ENCODE measurements at regions not wholly inside any gene's neighbourhood (a gene's known extent, or its start where the extent isn't known, plus 50 kb on each side); places are given as distances from the start of the nearest gene placed in this dataset.

DNA sequence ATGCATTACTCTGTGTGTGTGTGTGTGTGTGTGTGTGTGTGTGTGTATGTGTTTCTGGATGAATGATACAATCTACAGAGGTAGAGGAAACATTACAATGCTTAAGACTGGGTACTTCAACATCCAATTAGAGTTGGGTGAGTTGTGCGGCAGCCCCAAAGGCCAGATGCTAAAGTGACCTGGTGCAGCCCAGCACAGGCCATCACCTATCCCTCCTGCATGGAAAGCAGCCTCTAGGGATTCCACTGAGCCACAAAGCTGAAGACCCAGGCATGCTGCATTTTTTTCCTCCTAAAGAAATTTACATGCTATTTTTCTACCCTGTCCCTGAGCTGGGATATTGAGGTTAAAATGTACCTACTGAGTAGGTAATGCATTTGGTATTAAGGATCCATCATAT, 79.1 kb upstream of the ETAA1 start:
- TF ChIP-seq EZH2 (IDR thresholded peaks at IDR 0.05; ENCODE audit: low read depth) = no peak
- no peaks in the 10 kb centered on the region for H3K79me2 ChIP-seq (ENCODE audit: low read depth)
- H3K4me1 ChIP-seq (replicated peaks; ENCODE audit: insufficient read depth) = no peaks in the 10 kb centered on the region
- H3F3A ChIP-seq (ENCODE audit: insufficient read depth, low read depth) = no peaks in the 10 kb centered on the region
- ChIA-PET CTCF (no interaction called here), POLR2A (ENCODE audit: unreplicated experiment) (interaction anchor here (0.7 kb wide), 1 partner anchor 610 kb away, joined by 8 read pairs; no protein-coding TSS in a partner anchor)
- H3K27me3 ChIP-seq (ENCODE audit: insufficient read depth, low read depth) = no peaks in the 10 kb centered on the region
- H3K9me3 ChIP-seq (ENCODE audit: insufficient read depth, low read depth) = no peaks in the 10 kb centered on the region
- H3K4me3 ChIP-seq = no peak overlapping the region
- no peak overlapping the region for H3K27ac ChIP-seq
- intact Hi-C loops (cut with micrococcal nuclease; ENCODE audit: unreplicated experiment) = no loop called here
- no peak for DNase-seq
- H3K36me3 ChIP-seq (ENCODE audit: low read depth) = no peaks in the 10 kb centered on the region
- BruUV-seq (replicated peaks) = no TSS peak
- no peaks in the 10 kb centered on the region for H3K9me2 ChIP-seq (ENCODE audit: insufficient read depth)
- no peaks in the 10 kb centered on the region for H4K20me1 ChIP-seq (ENCODE audit: insufficient read depth)
- no peak overlapping the region for H3K4me2 ChIP-seq
- no peak overlapping the region for H2AFZ ChIP-seq

DNA sequence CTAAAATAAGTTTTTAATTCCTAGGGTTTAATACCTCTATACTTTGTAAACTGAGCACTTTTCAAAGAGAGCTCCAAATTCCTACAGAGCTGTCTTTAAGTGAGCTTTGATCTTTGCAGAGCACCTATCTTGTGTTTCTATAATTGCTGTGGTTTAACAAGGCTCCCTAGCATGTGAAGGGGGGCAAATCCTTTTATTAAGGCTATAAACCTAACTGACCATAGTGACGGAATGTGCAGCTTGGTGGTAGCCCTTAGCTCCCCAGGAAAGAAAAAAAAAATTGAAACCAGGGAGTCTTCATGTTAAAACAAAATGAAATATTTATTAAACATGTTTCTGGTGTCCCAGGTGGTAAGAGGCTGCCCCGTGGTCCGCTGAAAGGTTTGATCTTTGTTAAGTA, 78.6 kb upstream of the ETAA1 start:
- Histone ChIP-seq H3K27ac (no peak overlapping the region), H3K4me2 (no peak overlapping the region), H3K4me3 (no peak overlapping the region), H3K27me3 (ENCODE audit: insufficient read depth, low read depth) (no peaks in the 10 kb centered on the region), H2AFZ (no peak overlapping the region), H3F3A (ENCODE audit: insufficient read depth, low read depth) (no peaks in the 10 kb centered on the region), H4K20me1 (ENCODE audit: insufficient read depth) (no peaks in the 10 kb centered on the region), H3K9me3 (ENCODE audit: insufficient read depth, low read depth) (no peaks in the 10 kb centered on the region), H3K79me2 (ENCODE audit: low read depth) (no peaks in the 10 kb centered on the region), H3K36me3 (ENCODE audit: low read depth) (no peaks in the 10 kb centered on the region), H3K4me1 (replicated peaks; ENCODE audit: insufficient read depth) (no peaks in the 10 kb centered on the region), H3K9me2 (ENCODE audit: insufficient read depth) (no peaks in the 10 kb centered on the region)
- intact Hi-C loops (cut with micrococcal nuclease; ENCODE audit: unreplicated experiment) = no loop called here
- TF ChIP-seq EZH2 (IDR thresholded peaks at IDR 0.05; ENCODE audit: low read depth) = no peak
- TF ChIP-seq, protein P1, sequence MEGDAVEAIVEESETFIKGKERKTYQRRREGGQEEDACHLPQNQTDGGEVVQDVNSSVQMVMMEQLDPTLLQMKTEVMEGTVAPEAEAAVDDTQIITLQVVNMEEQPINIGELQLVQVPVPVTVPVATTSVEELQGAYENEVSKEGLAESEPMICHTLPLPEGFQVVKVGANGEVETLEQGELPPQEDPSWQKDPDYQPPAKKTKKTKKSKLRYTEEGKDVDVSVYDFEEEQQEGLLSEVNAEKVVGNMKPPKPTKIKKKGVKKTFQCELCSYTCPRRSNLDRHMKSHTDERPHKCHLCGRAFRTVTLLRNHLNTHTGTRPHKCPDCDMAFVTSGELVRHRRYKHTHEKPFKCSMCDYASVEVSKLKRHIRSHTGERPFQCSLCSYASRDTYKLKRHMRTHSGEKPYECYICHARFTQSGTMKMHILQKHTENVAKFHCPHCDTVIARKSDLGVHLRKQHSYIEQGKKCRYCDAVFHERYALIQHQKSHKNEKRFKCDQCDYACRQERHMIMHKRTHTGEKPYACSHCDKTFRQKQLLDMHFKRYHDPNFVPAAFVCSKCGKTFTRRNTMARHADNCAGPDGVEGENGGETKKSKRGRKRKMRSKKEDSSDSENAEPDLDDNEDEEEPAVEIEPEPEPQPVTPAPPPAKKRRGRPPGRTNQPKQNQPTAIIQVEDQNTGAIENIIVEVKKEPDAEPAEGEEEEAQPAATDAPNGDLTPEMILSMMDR (conservative IDR thresholded peaks at IDR 0.05) = no peak
- CTCF ChIA-PET = no interaction called here
- POLR2A ChIA-PET (ENCODE audit: unreplicated experiment) = no interaction called here
- no peak for DNase-seq
- no TSS peak for BruUV-seq (replicated peaks)

DNA sequence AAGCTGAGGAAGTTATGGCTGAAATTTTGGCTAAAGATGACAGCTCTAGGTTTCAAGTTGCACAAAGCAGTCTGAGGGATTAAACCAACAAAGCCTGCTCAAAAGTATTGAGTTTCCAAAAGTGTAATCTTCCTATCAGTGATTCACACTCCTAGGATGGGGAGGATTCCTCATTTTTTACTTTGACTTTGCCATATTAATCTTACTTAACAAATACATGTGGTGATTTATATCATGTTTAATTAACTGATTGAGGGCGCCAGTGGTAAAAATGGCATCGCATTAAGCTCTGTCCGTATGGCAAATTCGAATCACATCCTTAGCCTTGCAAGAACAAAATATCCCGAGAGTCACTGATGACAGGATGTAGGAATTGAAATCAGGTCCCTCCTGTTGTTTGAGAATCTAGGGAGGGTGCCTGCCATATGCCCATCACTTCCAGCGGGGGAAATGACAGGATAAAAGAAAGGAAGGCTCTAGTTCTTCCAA, 78.1 kb upstream of the ETAA1 start:
- Histone ChIP-seq H3K36me3 (ENCODE audit: low read depth) (no peaks in the 10 kb centered on the region), H3K79me2 (ENCODE audit: low read depth) (no peaks in the 10 kb centered on the region), H3K4me3 (no peak overlapping the region), H3K4me2 (no peak overlapping the region), H2AFZ (no peak overlapping the region), H3K9me2 (ENCODE audit: insufficient read depth) (no peaks in the 10 kb centered on the region), H3F3A (ENCODE audit: insufficient read depth, low read depth) (no peaks in the 10 kb centered on the region), H3K27me3 (ENCODE audit: insufficient read depth, low read depth) (no peaks in the 10 kb centered on the region), H3K9me3 (ENCODE audit: insufficient read depth, low read depth) (no peaks in the 10 kb centered on the region), H3K27ac (no peak overlapping the region), H3K4me1 (replicated peaks; ENCODE audit: insufficient read depth) (no peaks in the 10 kb centered on the region), H4K20me1 (ENCODE audit: insufficient read depth) (no peaks in the 10 kb centered on the region)
- BruUV-seq (replicated peaks) = no TSS peak
- POLR2A ChIA-PET (ENCODE audit: unreplicated experiment) = no interaction called here
- intact Hi-C loops (cut with micrococcal nuclease; ENCODE audit: unreplicated experiment) = no loop called here
- CTCF ChIA-PET = no interaction called here
- TF ChIP-seq, protein P1 (conservative IDR thresholded peaks at IDR 0.05) = no peak
- TF ChIP-seq EZH2 (IDR thresholded peaks at IDR 0.05; ENCODE audit: low read depth) = no peak
- DNase-seq = no peak
